GM19467 (cell line): ENCODE measurements at regions not wholly inside any gene's neighbourhood (a gene's known extent, or its start where the extent isn't known, plus 50 kb on each side); places are given as distances from the start of the nearest gene placed in this dataset.
"Not testable (repeated sequence)": the region's sequence is repeated elsewhere in the genome, so short reads cannot be mapped to it uniquely, and the experiment has no call there.

ENCODE experiments used
- ATAC-seq: cut with Tn5 transposase; IDR thresholded peaks from one replicate; pipeline ENCODE4 v1.9.1; 2021; ENCODE audit warnings: mild to moderate bottlenecking, moderate library complexity; ENCODE audit not compliant: unreplicated experiment

- ATAC-seq = no peak
Observed at GRCh38 chr1:232322162-232322734, 307.7 kb downstream of the SIPA1L2 start.

- no peak for ATAC-seq
Observed at GRCh38 chr1:232319518-232320210, 310.3 kb downstream of the SIPA1L2 start.

- no peak for ATAC-seq
Observed at GRCh38 chr1:232319072-232319471, 310.9 kb downstream of the SIPA1L2 start.

GRCh38 chr1:232318143-232318542 lies 311.8 kb downstream of the SIPA1L2 start:
- ATAC-seq = no peak

GRCh38 chr1:232317350-232317749 lies 312.6 kb downstream of the SIPA1L2 start:
- ATAC-seq = no peak

GRCh38 chr1:232316864-232317263 lies 313.1 kb downstream of the SIPA1L2 start:
- no peak for ATAC-seq

GRCh38 chr1:232313876-232314275 lies 316.1 kb downstream of the SIPA1L2 start:
- not testable (repeated sequence) for ATAC-seq

GRCh38 chr1:232310541-232310940 lies 319.4 kb downstream of the SIPA1L2 start:
- no peak for ATAC-seq

GRCh38 chr1:232308616-232309015 lies 321.3 kb downstream of the SIPA1L2 start:
- ATAC-seq = no peak

- ATAC-seq = no peak
Observed at GRCh38 chr1:232307296-232308017, 322.5 kb downstream of the SIPA1L2 start.

GRCh38 chr1:232306269-232306961 lies 323.5 kb downstream of the SIPA1L2 start:
- no peak for ATAC-seq

- ATAC-seq = no peak
Observed at GRCh38 chr1:232305050-232305449, 324.9 kb downstream of the SIPA1L2 start.

- ATAC-seq = no peak
Observed at GRCh38 chr1:232303222-232303620, 326.7 kb downstream of the SIPA1L2 start.

GRCh38 chr1:232302376-232303221 lies 327.3 kb downstream of the SIPA1L2 start:
- no peak for ATAC-seq

- ATAC-seq = no peak
Observed at GRCh38 chr1:232301246-232301645, 328.7 kb downstream of the SIPA1L2 start.

GRCh38 chr1:232300466-232300865 lies 329.5 kb downstream of the SIPA1L2 start:
- no peak for ATAC-seq

GRCh38 chr1:232296461-232296860 lies 333.5 kb downstream of the SIPA1L2 start:
- no peak for ATAC-seq

GRCh38 chr1:232293361-232293760 lies 336.6 kb downstream of the SIPA1L2 start:
- ATAC-seq = no peak

GRCh38 chr1:232292818-232293217 lies 337.1 kb downstream of the SIPA1L2 start:
- ATAC-seq = no peak

GRCh38 chr1:232292239-232292638 lies 337.7 kb downstream of the SIPA1L2 start:
- no peak for ATAC-seq

GRCh38 chr1:232291681-232292080 lies 338.3 kb downstream of the SIPA1L2 start:
- ATAC-seq = no peak
